GM10248 (cell line): ENCODE measurements at regions not wholly inside any gene's neighbourhood (a gene's known extent, or its start where the extent isn't known, plus 50 kb on each side); places are given as distances from the start of the nearest gene placed in this dataset.

Source experiments
- CTCF ChIA-PET: fragments of 300-600 bp; sonication (Branson Sonifier 250); formaldehyde crosslinking; extraction: SDS; loops from one replicate; lab custom pipeline; 2021; ENCODE audit warnings: antibody characterized with exemption; lab: Yijun Ruan, JAX
- POLR2A ChIA-PET: fragments of 350-650 bp; sonication (Branson Sonifier 250); formaldehyde crosslinking; extraction: SDS; loops from one replicate; lab custom pipeline; 2020; ENCODE audit warnings: antibody characterized with exemption; lab: Yijun Ruan, JAX
- DNase-seq: peaks from one replicate; pipeline ENCODE4 v3.0.0; 2012; ENCODE audit errors: extremely low spot score
- CTCF ChIP-seq: IDR thresholded peaks from 2 replicates; pipeline ENCODE4 v1.5.1; 2012; ENCODE audit warnings: mild to moderate bottlenecking, low read depth; ENCODE audit errors: extremely low read depth, missing control alignments, control extremely low read depth

- POLR2A ChIA-PET, result no interaction called here
- TF ChIP-seq CTCF, result no peak
- no peak for DNase-seq
- CTCF ChIA-PET, result no interaction called here
Observed at GRCh38 chr2:193349642-193350041, 1154.9 kb upstream of the TMEFF2 start.

GRCh38 chr2:193348055-193348454 is 1153.3 kb upstream of the TMEFF2 start:
- POLR2A ChIA-PET, result no interaction called here
- CTCF ChIA-PET, result interaction anchor here (1.7 kb wide), 1 partner anchor 12 kb away, joined by 4 read pairs; no protein-coding TSS in a partner anchor
- DNase-seq, result no peak
- no peak for TF ChIP-seq CTCF

GRCh38 chr2:193336781-193337180 is 1142.0 kb upstream of the TMEFF2 start:
- no peak for DNase-seq
- POLR2A ChIA-PET, result no interaction called here
- CTCF ChIA-PET, result interaction anchor here (1.4 kb wide), 1 partner anchor 11 kb away, joined by 4 read pairs; no protein-coding TSS in a partner anchor
- TF ChIP-seq CTCF, result no peak

GRCh38 chr2:193334401-193334800 is 1139.7 kb upstream of the TMEFF2 start:
- DNase-seq, result no peak
- ChIA-PET POLR2A (no interaction called here), CTCF (no interaction called here)
- no peak for TF ChIP-seq CTCF

GRCh38 chr2:193333539-193333938 is 1138.8 kb upstream of the TMEFF2 start:
- no peak for DNase-seq
- no peak for TF ChIP-seq CTCF
- ChIA-PET CTCF (no interaction called here), POLR2A (no interaction called here)

GRCh38 chr2:193332941-193333340 is 1138.2 kb upstream of the TMEFF2 start:
- POLR2A ChIA-PET, result no interaction called here
- no peak for TF ChIP-seq CTCF

GRCh38 chr2:193331676-193332075 is 1136.9 kb upstream of the TMEFF2 start:
- TF ChIP-seq CTCF, result no peak
- DNase-seq, result no peak
- CTCF ChIA-PET, result no interaction called here
- POLR2A ChIA-PET, result no interaction called here

More at GRCh38 chr2:193332941-193333340, 1138.2 kb upstream of the TMEFF2 start:
- CTCF ChIA-PET, result no interaction called here
- DNase-seq, result no peak
